ENCODE measurements at regions not wholly inside any gene's neighbourhood (a gene's known extent, or its start where the extent isn't known, plus 50 kb on each side); places are given as distances from the start of the nearest gene placed in this dataset.

GRCh38 chr1:201760516-201760915 is 68.4 kb upstream of the IPO9 start:
- TF ChIP-seq CTCF (IDR thresholded peaks at IDR 0.05) (no peak), POLR2AphosphoS5 (IDR thresholded peaks at IDR 0.05) (no peak), POLR2A (IDR thresholded peaks at IDR 0.05) (no peak)
